ACHN (cell line): ENCODE measurements at regions not wholly inside any gene's neighbourhood (a gene's known extent, or its start where the extent isn't known, plus 50 kb on each side); places are given as distances from the start of the nearest gene placed in this dataset.

ENCODE experiments used
- DNase-seq: peaks from one replicate; pipeline ENCODE4 v3.0.0-alpha.2; 2015
- in situ Hi-C: cut with HindIII; loops from 2 replicates; pipeline ENCODE4 v1.10.0; 2017; ENCODE audit warnings: low sequenced_read_pairs, low pct_ligation_motif_present, low pct_unique_long_range_greater_than_20kb

GRCh38 chr5:6806668-6807067 is 93.4 kb downstream of the TENT4A start:
- no peak for DNase-seq
- in situ Hi-C loops, result no loop called here

GRCh38 chr5:6808462-6808861 is 95.2 kb downstream of the TENT4A start:
- DNase-seq, result no peak
- in situ Hi-C loops, result no loop called here

GRCh38 chr5:6810641-6811405 is 97.6 kb downstream of the TENT4A start:
- in situ Hi-C loops, result no loop called here
- no peak for DNase-seq

- in situ Hi-C loops, result no loop called here
Measured at GRCh38 chr5:6812091-6812490, 98.9 kb downstream of the TENT4A start.

GRCh38 chr5:6812800-6813731 is 99.8 kb downstream of the TENT4A start:
- in situ Hi-C loops, result no loop called here
- no peak for DNase-seq

More at GRCh38 chr5:6812091-6812490, 98.9 kb downstream of the TENT4A start:
- no peak for DNase-seq

GRCh38 chr5:6814816-6815215 is 101.6 kb downstream of the TENT4A start:
- in situ Hi-C loops, result no loop called here
- DNase-seq, result no peak

GRCh38 chr5:6818594-6819511 is 105.6 kb downstream of the TENT4A start:
- in situ Hi-C loops, result no loop called here
- no peak for DNase-seq

- in situ Hi-C loops, result no loop called here
- no peak for DNase-seq
Measured at GRCh38 chr5:6819521-6819920, 106.3 kb downstream of the TENT4A start.

- in situ Hi-C loops, result no loop called here
- DNase-seq, result peak; percentile 35
Measured at GRCh38 chr5:6820851-6821479, 107.7 kb downstream of the TENT4A start.

GRCh38 chr5:6822068-6822467 is 108.8 kb downstream of the TENT4A start:
- no peak for DNase-seq
- in situ Hi-C loops, result no loop called here

- DNase-seq, result no peak
- in situ Hi-C loops, result no loop called here
Measured at GRCh38 chr5:6822556-6823343, 109.5 kb downstream of the TENT4A start.

GRCh38 chr5:6823996-6824395 is 110.8 kb downstream of the TENT4A start:
- in situ Hi-C loops, result no loop called here
- DNase-seq, result no peak

- in situ Hi-C loops, result no loop called here
- no peak for DNase-seq
Measured at GRCh38 chr5:6825678-6826244, 112.5 kb downstream of the TENT4A start.

GRCh38 chr5:6826756-6827155 is 113.5 kb downstream of the TENT4A start:
- in situ Hi-C loops, result no loop called here

GRCh38 chr5:6827526-6828219 is 114.4 kb downstream of the TENT4A start:
- in situ Hi-C loops, result no loop called here
- no peak for DNase-seq

More at GRCh38 chr5:6826756-6827155, 113.5 kb downstream of the TENT4A start:
- no peak for DNase-seq

GRCh38 chr5:6829150-6829784 is 116.0 kb downstream of the TENT4A start:
- DNase-seq, result no peak

More at GRCh38 chr5:6829150-6829784, 116.0 kb downstream of the TENT4A start:
- in situ Hi-C loops, result no loop called here
